Cardiac muscle cell (in vitro differentiated cells and primary cell): ENCODE measurements at regions not wholly inside any gene's neighbourhood (a gene's known extent, or its start where the extent isn't known, plus 50 kb on each side); places are given as distances from the start of the nearest gene placed in this dataset.
A peak's percentile ranks its signal among the peaks of the same experiment; 100 is the strongest.

Source experiments
- DNase-seq, 2 donors: peaks; one replicate each; pipeline versions ENCODE4 v3.0.0 to v3.0.0-alpha.2; 2010 to 2017; ENCODE audit warnings: low read depth in 1 of 2, low spot score in 1 of 2
- H3K27ac ChIP-seq: fragments of 200-600 bp; sonication (generic); 2 replicates; pipeline ENCODE4 v1.5.1; 2016
- H3K27me3 ChIP-seq: fragments of 200-600 bp; sonication (generic); 2 replicates; pipeline ENCODE4 v1.6.0; 2016; ENCODE audit warnings: control low read depth
- H3K36me3 ChIP-seq: fragments of 200-600 bp; sonication (generic); 2 replicates; pipeline ENCODE4 v1.5.1; 2016; ENCODE audit warnings: control low read depth
- H3K4me1 ChIP-seq: fragments of 200-600 bp; sonication (generic); 2 replicates; pipeline ENCODE4 v1.8.1; 2017; ENCODE audit warnings: low read depth, mild to moderate bottlenecking, mixed run types
- H3K4me3 ChIP-seq: fragments of 200-600 bp; sonication (generic); 2 replicates; pipeline ENCODE4 v1.5.1; 2016; ENCODE audit warnings: mild to moderate bottlenecking
- H3K9me3 ChIP-seq: fragments of 200-600 bp; sonication (generic); 2 replicates; pipeline ENCODE4 v1.5.1; 2017; ENCODE audit warnings: low read depth, mild to moderate bottlenecking, control low read depth
- CTCF ChIP-seq: IDR thresholded peaks from 2 replicates; pipeline ENCODE4 v1.5.1; 2012; ENCODE audit warnings: low read depth, mild to moderate bottlenecking, low read length

- H3K27ac ChIP-seq, result no peak overlapping the region
- no peak for DNase-seq
- TF ChIP-seq CTCF, result no peak
- H3K36me3 ChIP-seq, result no peaks in the 10 kb centered on the region
- H3K4me1 ChIP-seq, result peaks cover 10% of the 10 kb centered on the region
- H3K4me3 ChIP-seq, result no peak overlapping the region
- H3K27me3 ChIP-seq, result no peaks in the 10 kb centered on the region
- H3K9me3 ChIP-seq, result no peaks in the 10 kb centered on the region
Observed at GRCh38 chr12:92027701-92028440, 117.8 kb downstream of the BTG1 start.

GRCh38 chr12:92027243-92027642 lies 118.4 kb downstream of the BTG1 start:
- H3K9me3 ChIP-seq, result no peaks in the 10 kb centered on the region
- no peaks in the 10 kb centered on the region for H3K36me3 ChIP-seq
- peaks cover 10% of the 10 kb centered on the region for H3K4me1 ChIP-seq
- H3K27me3 ChIP-seq, result no peaks in the 10 kb centered on the region
- H3K4me3 ChIP-seq, result no peak overlapping the region
- TF ChIP-seq CTCF, result no peak
- DNase-seq, result no peak
- H3K27ac ChIP-seq, result no peak overlapping the region

- H3K9me3 ChIP-seq, result no peaks in the 10 kb centered on the region
- H3K27ac ChIP-seq, result no peak overlapping the region
- no peaks in the 10 kb centered on the region for H3K36me3 ChIP-seq
- no peak overlapping the region for H3K4me3 ChIP-seq
- H3K27me3 ChIP-seq, result no peaks in the 10 kb centered on the region
- no peak for TF ChIP-seq CTCF
- DNase-seq, result no peak
- H3K4me1 ChIP-seq, result peaks cover 20% of the 10 kb centered on the region
Observed at GRCh38 chr12:92025462-92026207, 120.0 kb downstream of the BTG1 start.

GRCh38 chr12:92022093-92022492 lies 123.6 kb downstream of the BTG1 start:
- Histone ChIP-seq H3K4me3 (no peak overlapping the region), H3K36me3 (no peaks in the 10 kb centered on the region), H3K4me1 (peaks cover 12% of the 10 kb centered on the region), H3K27ac (no peak overlapping the region), H3K27me3 (no peaks in the 10 kb centered on the region), H3K9me3 (no peaks in the 10 kb centered on the region)
- no peak for DNase-seq
- TF ChIP-seq CTCF, result no peak

- Histone ChIP-seq H3K4me3 (no peak overlapping the region), H3K27ac (peak overlapping the region; percentile 57), H3K36me3 (no peaks in the 10 kb centered on the region), H3K4me1 (peaks cover 12% of the 10 kb centered on the region), H3K9me3 (no peaks in the 10 kb centered on the region), H3K27me3 (no peaks in the 10 kb centered on the region)
- no peak for TF ChIP-seq CTCF
- DNase-seq, result no peak
Observed at GRCh38 chr12:92021666-92022035, 124.0 kb downstream of the BTG1 start.
